HCT116 (cell line): ENCODE measurements at regions not wholly inside any gene's neighbourhood (a gene's known extent, or its start where the extent isn't known, plus 50 kb on each side); places are given as distances from the start of the nearest gene placed in this dataset.

Experiments
- ATAC-seq: fragments of 200-7000 bp; cut with Tn5 transposase; 2 replicates; pipeline ENCODE4 v1.9.1; 2020; ENCODE audit warnings: mild to moderate bottlenecking, moderate library complexity
- BruUV-seq: library from RNA; stranded (reverse); fragments of 400-500 nt; replicated peaks from 2 replicates; lab custom pipeline; 2021; lab: Mats Ljungman, UMichigan
- CTCF ChIA-PET: fragments of 300-600 bp; sonication (Branson Sonifier 250); formaldehyde crosslinking; loops from one replicate; lab custom pipeline; 2021; ENCODE audit warnings: antibody characterized with exemption; lab: Charles Lee
- POLR2A ChIA-PET: fragments of 300-600, 350-600 bp; sonication (Branson Sonifier 250); formaldehyde crosslinking; loops from one replicate; lab custom pipeline; 2021; ENCODE audit warnings: antibody characterized with exemption; lab: Charles Lee
- RAD21 ChIA-PET, 2 experiments: fragments of 300-600 bp; sonication (Branson Sonifier 250); formaldehyde crosslinking; loops; one replicate each; lab custom pipeline; 2023; ENCODE audit warnings: low total read pairs in 2 of 2; ENCODE audit not compliant: uncharacterized antibody in 2 of 2, unreplicated experiment in 2 of 2, low non-redundant PET in 1 of 2; lab: Charles Lee
- DNase-seq: peaks from one replicate; pipeline ENCODE4 v3.0.0-alpha.2; 2010; ENCODE audit warnings: low read depth, low spot score
- H2AFZ ChIP-seq: fragments of 200-600 bp; shearing (Covaris generic), sonication (generic); 2 replicates; pipeline ENCODE4 v1.6.1; 2017; ENCODE audit warnings: low read depth, mixed run types, mixed read lengths, antibody characterized with exemption, low read length; ENCODE audit not compliant: poor library complexity, severe bottlenecking
- H3K27ac ChIP-seq: 2 replicates; pipeline ENCODE4 v1.5.1; 2012; ENCODE audit warnings: low read depth, low read length
- H3K27me3 ChIP-seq: fragments of 200-600 bp; sonication (generic); 2 replicates; pipeline ENCODE4 v1.6.1; 2016; ENCODE audit warnings: mixed run types, low read length, mixed read lengths; ENCODE audit not compliant: insufficient read depth
- H3K36me3 ChIP-seq, 2 experiments: fragments of 200-500 bp in 1 of 2; fragments of 200-600 bp in 1 of 2; sonication (Bioruptor generic) in 1 of 2; sonication (generic) in 1 of 2; 2 replicates each; pipeline versions ENCODE4 v1.5.1 to v1.6.1; 2014 to 2016; ENCODE audit warnings: low read length in 2 of 2, inconsistent platforms in 1 of 2, mixed read lengths in 1 of 2, mixed run types in 1 of 2; ENCODE audit not compliant: insufficient read depth in 2 of 2, control insufficient read depth in 1 of 2
- H3K4me1 ChIP-seq, 2 experiments: fragments of 200-600 bp in 1 of 2; sonication (generic) in 1 of 2; 2 replicates each; pipeline versions ENCODE4 v1.5.1 to v1.6.1; 2012 to 2017; ENCODE audit warnings: low read length in 2 of 2, inconsistent platforms in 1 of 2, mild to moderate bottlenecking in 1 of 2, mixed read lengths in 1 of 2, mixed run types in 1 of 2, moderate library complexity in 1 of 2; ENCODE audit not compliant: insufficient read depth in 2 of 2, control insufficient read depth in 1 of 2
- H3K4me2 ChIP-seq: fragments of 200-600 bp; sonication (generic); 2 replicates; pipeline ENCODE4 v1.6.1; 2017; ENCODE audit warnings: mixed run types, low read length, mixed read lengths
- H3K4me3 ChIP-seq, 2 experiments: fragments of 200-600 bp in 1 of 2; sonication (generic) in 1 of 2; replicated peaks in 1 of 2; 2 replicates each; pipeline ENCODE4 v1.5.1; 2011 to 2016; ENCODE audit warnings: low read length in 2 of 2, control low read depth in 1 of 2, low read depth in 1 of 2, mild to moderate bottlenecking in 1 of 2, mixed read lengths in 1 of 2, mixed run types in 1 of 2
- H3K79me2 ChIP-seq: fragments of 200-600 bp; sonication (generic); 2 replicates; pipeline ENCODE4 v1.6.1; 2017; ENCODE audit warnings: mild to moderate bottlenecking, mixed run types, low read length, moderate library complexity, mixed read lengths; ENCODE audit not compliant: insufficient read depth
- H3K9ac ChIP-seq: fragments of 200-600 bp; sonication (generic); 2 replicates; pipeline ENCODE4 v1.6.1; 2016; ENCODE audit warnings: low read length, mixed read lengths
- H3K9me2 ChIP-seq: fragments of 200-600 bp; sonication (generic), shearing (Covaris generic); 2 replicates; pipeline ENCODE4 v1.6.1; 2017; ENCODE audit warnings: mixed run types, mild to moderate bottlenecking, moderate library complexity; ENCODE audit not compliant: insufficient read depth
- H3K9me3 ChIP-seq, 2 experiments: fragments of 200-500 bp in 1 of 2; fragments of 200-600 bp in 1 of 2; sonication (Bioruptor generic) in 1 of 2; sonication (generic) in 1 of 2; 2 replicates each; pipeline ENCODE4 v1.6.1; 2014 to 2017; ENCODE audit warnings: low read length in 2 of 2, mixed read lengths in 2 of 2, inconsistent platforms in 1 of 2, low read depth in 1 of 2, mild to moderate bottlenecking in 1 of 2, mixed run types in 1 of 2, moderate library complexity in 1 of 2; ENCODE audit not compliant: control insufficient read depth in 1 of 2, insufficient read depth in 1 of 2
- H4K20me1 ChIP-seq: fragments of 200-600 bp; sonication (generic), shearing (Covaris generic); 2 replicates; pipeline ENCODE4 v1.6.1; 2017; ENCODE audit warnings: mixed run types, mild to moderate bottlenecking, moderate library complexity; ENCODE audit not compliant: insufficient read depth
- CBX3 ChIP-seq: IDR thresholded peaks from 2 replicates; pipeline ENCODE4 v1.6.1; 2012; ENCODE audit warnings: low read depth
- CEBPB ChIP-seq: IDR thresholded peaks from 2 replicates; pipeline ENCODE4 v1.6.1; 2012; ENCODE audit warnings: low read depth
- EGR1 ChIP-seq: IDR thresholded peaks from 2 replicates; pipeline ENCODE4 v1.6.1; 2012; ENCODE audit warnings: low read depth
- EZH2phosphoT487 ChIP-seq: fragments of 200-600 bp; IDR thresholded peaks from 2 replicates; pipeline ENCODE4 v1.6.1; 2018; ENCODE audit warnings: antibody characterized with exemption, borderline replicate concordance
- POLR2A ChIP-seq: IDR thresholded peaks from 2 replicates; pipeline ENCODE4 v1.7.0; 2011; ENCODE audit warnings: borderline replicate concordance; ENCODE audit not compliant: insufficient read depth, insufficient read length; ENCODE audit errors: extremely low read depth
- POLR2AphosphoS5 ChIP-seq: IDR thresholded peaks from 2 replicates; pipeline ENCODE4 v1.6.1; 2011; ENCODE audit warnings: mild to moderate bottlenecking, low read depth, low read length, moderate library complexity
- RAD21 ChIP-seq: IDR thresholded peaks from 2 replicates; pipeline ENCODE4 v1.6.1; 2012; ENCODE audit warnings: low read depth, mild to moderate bottlenecking
- SIN3A ChIP-seq: IDR thresholded peaks from 2 replicates; pipeline ENCODE4 v1.6.1; 2012; ENCODE audit warnings: low read depth
- SP1 ChIP-seq: IDR thresholded peaks from 2 replicates; pipeline ENCODE4 v1.6.1; 2012; ENCODE audit warnings: low read depth
- SRF ChIP-seq: IDR thresholded peaks from 2 replicates; pipeline ENCODE4 v1.6.1; 2012; ENCODE audit warnings: low read depth
- YY1 ChIP-seq: IDR thresholded peaks from 2 replicates; pipeline ENCODE4 v1.6.1; 2011; ENCODE audit warnings: low read length, low read depth, moderate library complexity, mild to moderate bottlenecking; ENCODE audit not compliant: insufficient replicate concordance; ENCODE audit errors: extremely low read depth
- ZFX ChIP-seq: fragments of 450-650 bp; IDR thresholded peaks from 2 replicates; pipeline ENCODE4 v1.6.1; 2017
- ZNF274 ChIP-seq: fragments of 200-500 bp; sonication (Bioruptor generic); IDR thresholded peaks from 2 replicates; pipeline ENCODE4 v1.6.1; 2014; ENCODE audit warnings: mild to moderate bottlenecking, low read depth, low read length, inconsistent platforms
- intact Hi-C: fragments of 100-400 bp; cut with micrococcal nuclease; formaldehyde crosslinking; loops from 2 replicates; pipeline ENCODE4 v1.10.0; 2022
- TF ChIP-seq, protein P1 (sequence below): IDR thresholded peaks from 2 replicates; pipeline ENCODE4 v1.6.1; 2011; ENCODE audit warnings: mild to moderate bottlenecking, low read length, moderate library complexity; ENCODE audit not compliant: insufficient replicate concordance; ENCODE audit errors: extremely low read depth
- TF ChIP-seq, protein P2 (sequence below): IDR thresholded peaks from 2 replicates; pipeline ENCODE4 v1.6.1; 2012

DNA sequence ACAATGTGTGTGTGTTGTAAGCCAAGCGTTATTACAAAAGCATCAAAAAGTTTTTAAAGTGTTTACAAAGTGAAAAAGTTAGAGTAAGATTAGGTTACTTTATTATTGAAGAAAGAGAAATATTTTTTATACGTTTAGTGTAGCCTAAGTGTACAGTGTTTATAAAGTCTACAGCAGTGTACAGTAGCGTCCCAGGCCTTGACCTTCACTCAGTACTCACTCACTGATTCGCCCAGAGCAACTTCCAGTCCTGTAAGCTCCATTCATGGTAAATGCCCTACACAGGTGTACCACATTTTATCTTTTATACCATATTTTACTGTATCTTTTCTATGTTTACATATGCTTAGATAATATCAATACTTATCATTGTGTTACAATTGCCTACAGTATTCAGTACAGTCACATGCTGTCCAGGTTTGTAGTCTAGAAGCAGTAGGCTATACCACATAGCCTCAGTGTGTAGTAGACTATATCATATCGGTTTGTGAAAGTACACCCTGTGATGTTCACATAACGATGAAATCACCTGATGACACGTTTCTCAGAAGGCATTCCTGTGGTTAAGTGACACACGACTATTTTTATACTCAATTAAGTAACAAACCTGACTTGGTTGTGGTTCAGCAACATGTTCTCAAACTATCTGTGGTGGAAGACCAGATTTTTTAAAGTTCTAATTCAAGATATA lies 152.0 kb upstream of the EDNRA start (continued):
- TF ChIP-seq, protein P1, sequence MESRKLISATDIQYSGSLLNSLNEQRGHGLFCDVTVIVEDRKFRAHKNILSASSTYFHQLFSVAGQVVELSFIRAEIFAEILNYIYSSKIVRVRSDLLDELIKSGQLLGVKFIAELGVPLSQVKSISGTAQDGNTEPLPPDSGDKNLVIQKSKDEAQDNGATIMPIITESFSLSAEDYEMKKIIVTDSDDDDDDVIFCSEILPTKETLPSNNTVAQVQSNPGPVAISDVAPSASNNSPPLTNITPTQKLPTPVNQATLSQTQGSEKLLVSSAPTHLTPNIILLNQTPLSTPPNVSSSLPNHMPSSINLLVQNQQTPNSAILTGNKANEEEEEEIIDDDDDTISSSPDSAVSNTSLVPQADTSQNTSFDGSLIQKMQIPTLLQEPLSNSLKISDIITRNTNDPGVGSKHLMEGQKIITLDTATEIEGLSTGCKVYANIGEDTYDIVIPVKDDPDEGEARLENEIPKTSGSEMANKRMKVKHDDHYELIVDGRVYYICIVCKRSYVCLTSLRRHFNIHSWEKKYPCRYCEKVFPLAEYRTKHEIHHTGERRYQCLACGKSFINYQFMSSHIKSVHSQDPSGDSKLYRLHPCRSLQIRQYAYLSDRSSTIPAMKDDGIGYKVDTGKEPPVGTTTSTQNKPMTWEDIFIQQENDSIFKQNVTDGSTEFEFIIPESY = no peak
- TF ChIP-seq, all 23 proteins: peak for 0

DNA sequence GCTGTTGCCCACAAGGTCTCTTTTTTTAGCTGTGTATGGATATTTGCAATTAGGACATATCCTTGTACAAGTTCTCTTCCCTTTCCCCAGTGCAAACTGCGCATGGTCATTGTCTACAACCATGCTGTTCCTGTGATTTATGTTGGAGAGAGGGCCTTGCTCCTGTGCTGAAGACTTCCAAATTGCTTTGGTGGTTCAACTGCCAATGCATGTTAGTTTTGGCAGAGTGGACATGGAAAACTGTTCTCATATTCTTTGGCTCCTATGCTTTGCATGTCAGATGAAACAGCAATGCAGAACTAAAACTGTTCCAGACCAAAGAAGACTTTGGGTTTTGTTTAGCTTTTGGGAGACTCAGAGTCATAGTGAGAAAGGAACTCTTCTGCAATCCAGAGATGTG lies 148.8 kb upstream of the EDNRA start:
- Histone ChIP-seq H3K79me2 (no peaks in the 10 kb centered on the region), H3K4me2 (no peak overlapping the region), H3K36me3 (no peaks in the 10 kb centered on the region), H3K4me3 (no peak overlapping the region), H3K9ac (no peak overlapping the region), H3K27me3 (no peaks in the 10 kb centered on the region), H3K9me2 (no peaks in the 10 kb centered on the region), H3K9me3 (no peaks in the 10 kb centered on the region), H4K20me1 (no peaks in the 10 kb centered on the region), H2AFZ (no peak overlapping the region), H3K27ac (no peak overlapping the region), H3K4me1 (no peaks in the 10 kb centered on the region)
- intact Hi-C loops = no loop called here
- ChIA-PET POLR2A (no interaction called here), RAD21 (no interaction called here), CTCF (no interaction called here)
- DNase-seq = no peak
- ATAC-seq = no peak
- no peak for TF ChIP-seq EZH2phosphoT487
- no peak for TF ChIP-seq YY1
- no peak for TF ChIP-seq SIN3A
- TF ChIP-seq CEBPB = no peak
- TF ChIP-seq ZNF274 = no peak
- no peak for TF ChIP-seq SP1
- no peak for TF ChIP-seq POLR2AphosphoS5
- TF ChIP-seq SRF = no peak
- TF ChIP-seq CBX3 = no peak
- no peak for TF ChIP-seq EGR1
- TF ChIP-seq ZFX = no peak
- TF ChIP-seq RAD21 = no peak
- TF ChIP-seq, protein P2, sequence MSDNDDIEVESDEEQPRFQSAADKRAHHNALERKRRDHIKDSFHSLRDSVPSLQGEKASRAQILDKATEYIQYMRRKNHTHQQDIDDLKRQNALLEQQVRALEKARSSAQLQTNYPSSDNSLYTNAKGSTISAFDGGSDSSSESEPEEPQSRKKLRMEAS = no peak
- TF ChIP-seq, protein P1 = no peak
- TF ChIP-seq POLR2A = no peak
- BruUV-seq = no TSS peak
